K562 (cell line): ENCODE measurements at regions not wholly inside any gene's neighbourhood (a gene's known extent, or its start where the extent isn't known, plus 50 kb on each side); places are given as distances from the start of the nearest gene placed in this dataset.
"Not testable (repeated sequence)": the region's sequence is repeated elsewhere in the genome, so short reads cannot be mapped to it uniquely, and the experiment has no call there.

ENCODE experiments used
- ADNP ChIP-seq: fragments of 200-800 bp; sonication (Bioruptor generic); IDR thresholded peaks from 2 replicates; pipeline ENCODE4 v1.6.1; 2016; ENCODE audit warnings: missing genetic modification characterization, missing compliant biosample characterization
- KDM1A ChIP-seq, 2 experiments: fragments of 450-650 bp; IDR thresholded peaks; 2 replicates each; pipeline ENCODE4 v1.6.1; 2016; ENCODE audit warnings: mild to moderate bottlenecking in 2 of 2
- KLF16 ChIP-seq: IDR thresholded peaks from 2 replicates; pipeline ENCODE4 v1.6.1; 2016; ENCODE audit warnings: antibody characterized with exemption
- LCOR ChIP-seq: sonication (generic); formaldehyde crosslinking; IDR thresholded peaks from 2 replicates; pipeline ENCODE4 v1.8.0; 2022; ENCODE audit warnings: mild to moderate bottlenecking, missing genetic modification reagents
- MTA1 ChIP-seq: fragments of 450-650 bp; IDR thresholded peaks from 2 replicates; pipeline ENCODE4 v1.6.1; 2017; ENCODE audit warnings: borderline replicate concordance
- MTA2 ChIP-seq: fragments of 450-650 bp; IDR thresholded peaks from 2 replicates; pipeline ENCODE4 v1.6.1; 2016; ENCODE audit warnings: low read depth
- NFIC ChIP-seq: fragments of 450-650 bp; IDR thresholded peaks from 2 replicates; pipeline ENCODE4 v1.6.1; 2017; ENCODE audit warnings: mild to moderate bottlenecking, inconsistent platforms
- POLR2AphosphoS5 ChIP-seq: IDR thresholded peaks from 2 replicates; pipeline ENCODE4 v1.6.1; 2011; ENCODE audit warnings: mild to moderate bottlenecking, low read depth, low read length, moderate library complexity; ENCODE audit not compliant: control insufficient read depth, insufficient read depth
- TRIM24 ChIP-seq, 2 experiments: fragments of 450-650 bp; IDR thresholded peaks; 2 replicates each; pipeline ENCODE4 v1.6.1; 2016
- ZBTB17 ChIP-seq: fragments of 450-650 bp; formaldehyde crosslinking; IDR thresholded peaks from 2 replicates; pipeline ENCODE4 v1.4.0; 2020; ENCODE audit warnings: mild to moderate bottlenecking
- ZNF318 ChIP-seq, 2 experiments: fragments of 450-650 bp; IDR thresholded peaks; 2 replicates each; pipeline ENCODE4 v1.6.1; 2016; ENCODE audit warnings: mild to moderate bottlenecking in 2 of 2, borderline replicate concordance in 1 of 2, low read depth in 1 of 2, moderate library complexity in 1 of 2
- TF ChIP-seq, protein P1 (sequence below), 2 experiments: fragments of 450-650 bp in 1 of 2; sonication (generic) in 1 of 2; formaldehyde crosslinking in 1 of 2; IDR thresholded peaks; 2 replicates each; pipeline versions ENCODE4 v1.7.1 to v1.9.0; 2016 to 2022; ENCODE audit warnings: inconsistent platforms in 1 of 2, mild to moderate bottlenecking in 1 of 2, missing genetic modification reagents in 1 of 2

- TF ChIP-seq, protein P1, sequence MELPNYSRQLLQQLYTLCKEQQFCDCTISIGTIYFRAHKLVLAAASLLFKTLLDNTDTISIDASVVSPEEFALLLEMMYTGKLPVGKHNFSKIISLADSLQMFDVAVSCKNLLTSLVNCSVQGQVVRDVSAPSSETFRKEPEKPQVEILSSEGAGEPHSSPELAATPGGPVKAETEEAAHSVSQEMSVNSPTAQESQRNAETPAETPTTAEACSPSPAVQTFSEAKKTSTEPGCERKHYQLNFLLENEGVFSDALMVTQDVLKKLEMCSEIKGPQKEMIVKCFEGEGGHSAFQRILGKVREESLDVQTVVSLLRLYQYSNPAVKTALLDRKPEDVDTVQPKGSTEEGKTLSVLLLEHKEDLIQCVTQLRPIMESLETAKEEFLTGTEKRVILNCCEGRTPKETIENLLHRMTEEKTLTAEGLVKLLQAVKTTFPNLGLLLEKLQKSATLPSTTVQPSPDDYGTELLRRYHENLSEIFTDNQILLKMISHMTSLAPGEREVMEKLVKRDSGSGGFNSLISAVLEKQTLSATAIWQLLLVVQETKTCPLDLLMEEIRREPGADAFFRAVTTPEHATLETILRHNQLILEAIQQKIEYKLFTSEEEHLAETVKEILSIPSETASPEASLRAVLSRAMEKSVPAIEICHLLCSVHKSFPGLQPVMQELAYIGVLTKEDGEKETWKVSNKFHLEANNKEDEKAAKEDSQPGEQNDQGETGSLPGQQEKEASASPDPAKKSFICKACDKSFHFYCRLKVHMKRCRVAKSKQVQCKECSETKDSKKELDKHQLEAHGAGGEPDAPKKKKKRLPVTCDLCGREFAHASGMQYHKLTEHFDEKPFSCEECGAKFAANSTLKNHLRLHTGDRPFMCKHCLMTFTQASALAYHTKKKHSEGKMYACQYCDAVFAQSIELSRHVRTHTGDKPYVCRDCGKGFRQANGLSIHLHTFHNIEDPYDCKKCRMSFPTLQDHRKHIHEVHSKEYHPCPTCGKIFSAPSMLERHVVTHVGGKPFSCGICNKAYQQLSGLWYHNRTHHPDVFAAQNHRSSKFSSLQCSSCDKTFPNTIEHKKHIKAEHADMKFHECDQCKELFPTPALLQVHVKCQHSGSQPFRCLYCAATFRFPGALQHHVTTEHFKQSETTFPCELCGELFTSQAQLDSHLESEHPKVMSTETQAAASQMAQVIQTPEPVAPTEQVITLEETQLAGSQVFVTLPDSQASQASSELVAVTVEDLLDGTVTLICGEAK (IDR thresholded peaks at IDR 0.05): peak; percentile 60; the same call in 1 of the 2 replicates
- TF ChIP-seq, protein P1 (CRISPR knock-in tag; IDR thresholded peaks at IDR 0.05): not testable (repeated sequence)
- peak; percentile 49 for TF ChIP-seq NFIC
- TF ChIP-seq KLF16: peak; percentile 85
- TF ChIP-seq ZNF318 (IDR thresholded peaks at IDR 0.05; ENCODE audit: borderline replicate concordance in 1 of 2, low read depth in 1 of 2): 0 out of 4 replicates have a peak, but pooled peaks of 1 of the 2 experiments have one; percentile 38
- peak; percentile 62 for TF ChIP-seq ADNP (tag)
- 0 out of 2 replicates have a peak, but pooled peaks have one; percentile 25 for TF ChIP-seq POLR2AphosphoS5
- TF ChIP-seq MTA2: peak; percentile 85
- TF ChIP-seq LCOR: 0 out of 2 replicates have a peak, but pooled peaks have one; percentile 38
- peak; percentile 77 to 84; a peak in 3 of 4 replicates for TF ChIP-seq TRIM24 (IDR thresholded peaks at IDR 0.05)
- peak; percentile 88; the same call in 1 of the 2 replicates for TF ChIP-seq MTA1
- TF ChIP-seq ZBTB17 (CRISPR knock-in tag): 0 out of 2 replicates have a peak, but pooled peaks have one; percentile 24
- 0 out of 4 replicates have a peak, but pooled peaks have one; percentile 30 to 32 for TF ChIP-seq KDM1A (IDR thresholded peaks at IDR 0.05)
These were observed 62.4 kb downstream of the CHST2 start (continued) for GRCh38 chr3:143181977-143182376.
